ENCODE measurements at regions not wholly inside any gene's neighbourhood (a gene's known extent, or its start where the extent isn't known, plus 50 kb on each side); places are given as distances from the start of the nearest gene placed in this dataset.

DNA sequence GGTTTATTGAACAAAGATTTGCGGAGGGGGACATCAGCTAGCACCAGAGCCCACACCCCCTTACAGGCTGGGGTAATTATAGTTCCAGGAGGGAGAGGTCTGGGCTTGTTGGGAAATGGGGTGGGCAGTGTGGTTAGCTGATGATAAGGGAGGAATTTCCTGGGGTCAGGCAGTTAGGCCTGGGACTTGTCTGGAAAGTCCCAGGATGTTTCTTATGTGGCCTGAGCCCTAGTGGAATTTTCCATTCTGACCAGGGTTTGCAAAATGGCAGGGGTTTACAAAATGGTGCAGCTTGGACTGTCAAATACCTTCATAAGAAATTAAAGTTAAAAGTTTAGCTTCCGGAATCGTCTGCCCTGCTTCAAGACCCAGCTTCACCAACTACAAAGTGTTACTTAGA, 199.1 kb downstream of the FBXO15 start:
- intact Hi-C loops (cut with micrococcal nuclease; ENCODE audit: unreplicated experiment) = no loop called here
- POLR2A ChIA-PET (ENCODE audit: low non-redundant PET) = no interaction called here
- Histone ChIP-seq H3K27ac (ENCODE audit: low read depth, low read length, poor library complexity, severe bottlenecking) (no peak overlapping the region), H3K36me3 (ENCODE audit: insufficient read depth, low read length, poor library complexity, severe bottlenecking) (no peaks in the 10 kb centered on the region), H3K4me1 (ENCODE audit: insufficient read depth, low read length, poor library complexity, severe bottlenecking) (no peaks in the 10 kb centered on the region), H3K9me3 (ENCODE audit: low read depth, low read length, poor library complexity, severe bottlenecking) (no peaks in the 10 kb centered on the region), H3K27me3 (replicated peaks; ENCODE audit: insufficient read depth, low read depth, low read length, poor library complexity) (no peaks in the 10 kb centered on the region), H3K4me3 (ENCODE audit: low read depth, low read length, poor library complexity, severe bottlenecking) (no peak overlapping the region)
- BruUV-seq (replicated peaks) = no TSS peak
- TF ChIP-seq EZH2 (IDR thresholded peaks at IDR 0.05; ENCODE audit: borderline replicate concordance, low read depth, low read length, poor library complexity, severe bottlenecking) = no peak
- TF ChIP-seq, protein P1, sequence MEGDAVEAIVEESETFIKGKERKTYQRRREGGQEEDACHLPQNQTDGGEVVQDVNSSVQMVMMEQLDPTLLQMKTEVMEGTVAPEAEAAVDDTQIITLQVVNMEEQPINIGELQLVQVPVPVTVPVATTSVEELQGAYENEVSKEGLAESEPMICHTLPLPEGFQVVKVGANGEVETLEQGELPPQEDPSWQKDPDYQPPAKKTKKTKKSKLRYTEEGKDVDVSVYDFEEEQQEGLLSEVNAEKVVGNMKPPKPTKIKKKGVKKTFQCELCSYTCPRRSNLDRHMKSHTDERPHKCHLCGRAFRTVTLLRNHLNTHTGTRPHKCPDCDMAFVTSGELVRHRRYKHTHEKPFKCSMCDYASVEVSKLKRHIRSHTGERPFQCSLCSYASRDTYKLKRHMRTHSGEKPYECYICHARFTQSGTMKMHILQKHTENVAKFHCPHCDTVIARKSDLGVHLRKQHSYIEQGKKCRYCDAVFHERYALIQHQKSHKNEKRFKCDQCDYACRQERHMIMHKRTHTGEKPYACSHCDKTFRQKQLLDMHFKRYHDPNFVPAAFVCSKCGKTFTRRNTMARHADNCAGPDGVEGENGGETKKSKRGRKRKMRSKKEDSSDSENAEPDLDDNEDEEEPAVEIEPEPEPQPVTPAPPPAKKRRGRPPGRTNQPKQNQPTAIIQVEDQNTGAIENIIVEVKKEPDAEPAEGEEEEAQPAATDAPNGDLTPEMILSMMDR (conservative IDR thresholded peaks at IDR 0.05; ENCODE audit: low read depth, low read length) = no peak
- no peak for DNase-seq (ENCODE audit: low spot score)
- CTCF ChIA-PET = no interaction called here

DNA sequence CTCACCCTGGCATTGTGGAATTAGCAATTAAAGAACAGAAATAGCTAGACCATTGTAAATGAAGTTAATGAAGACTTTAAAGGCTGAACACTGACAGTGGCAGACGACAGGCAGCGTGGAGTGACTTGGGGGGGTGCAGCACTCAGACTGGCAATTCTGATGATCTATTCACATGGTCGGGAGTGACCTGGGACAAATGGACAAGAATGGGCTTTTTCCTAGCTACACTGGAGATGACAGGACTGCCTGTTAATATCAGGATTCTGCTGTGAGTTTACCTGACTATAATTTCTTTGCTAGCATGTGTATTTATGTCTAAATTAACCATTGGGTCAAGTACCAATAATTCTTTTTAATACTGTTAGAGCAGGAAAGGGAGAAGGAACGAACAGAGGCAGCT, 199.6 kb downstream of the FBXO15 start:
- ChIA-PET POLR2A (ENCODE audit: low non-redundant PET) (no interaction called here), CTCF (no interaction called here)
- BruUV-seq (replicated peaks) = no TSS peak
- Histone ChIP-seq H3K27me3 (replicated peaks; ENCODE audit: insufficient read depth, low read depth, low read length, poor library complexity) (no peaks in the 10 kb centered on the region), H3K36me3 (ENCODE audit: insufficient read depth, low read length, poor library complexity, severe bottlenecking) (no peaks in the 10 kb centered on the region), H3K4me1 (ENCODE audit: insufficient read depth, low read length, poor library complexity, severe bottlenecking) (no peaks in the 10 kb centered on the region), H3K27ac (ENCODE audit: low read depth, low read length, poor library complexity, severe bottlenecking) (no peak overlapping the region), H3K4me3 (ENCODE audit: low read depth, low read length, poor library complexity, severe bottlenecking) (no peak overlapping the region), H3K9me3 (ENCODE audit: low read depth, low read length, poor library complexity, severe bottlenecking) (no peaks in the 10 kb centered on the region)
- TF ChIP-seq EZH2 (IDR thresholded peaks at IDR 0.05; ENCODE audit: borderline replicate concordance, low read depth, low read length, poor library complexity, severe bottlenecking) = no peak
- TF ChIP-seq, protein P1 (conservative IDR thresholded peaks at IDR 0.05; ENCODE audit: low read depth, low read length) = no peak
- intact Hi-C loops (cut with micrococcal nuclease; ENCODE audit: unreplicated experiment) = no loop called here
- DNase-seq (ENCODE audit: low spot score) = no peak

DNA sequence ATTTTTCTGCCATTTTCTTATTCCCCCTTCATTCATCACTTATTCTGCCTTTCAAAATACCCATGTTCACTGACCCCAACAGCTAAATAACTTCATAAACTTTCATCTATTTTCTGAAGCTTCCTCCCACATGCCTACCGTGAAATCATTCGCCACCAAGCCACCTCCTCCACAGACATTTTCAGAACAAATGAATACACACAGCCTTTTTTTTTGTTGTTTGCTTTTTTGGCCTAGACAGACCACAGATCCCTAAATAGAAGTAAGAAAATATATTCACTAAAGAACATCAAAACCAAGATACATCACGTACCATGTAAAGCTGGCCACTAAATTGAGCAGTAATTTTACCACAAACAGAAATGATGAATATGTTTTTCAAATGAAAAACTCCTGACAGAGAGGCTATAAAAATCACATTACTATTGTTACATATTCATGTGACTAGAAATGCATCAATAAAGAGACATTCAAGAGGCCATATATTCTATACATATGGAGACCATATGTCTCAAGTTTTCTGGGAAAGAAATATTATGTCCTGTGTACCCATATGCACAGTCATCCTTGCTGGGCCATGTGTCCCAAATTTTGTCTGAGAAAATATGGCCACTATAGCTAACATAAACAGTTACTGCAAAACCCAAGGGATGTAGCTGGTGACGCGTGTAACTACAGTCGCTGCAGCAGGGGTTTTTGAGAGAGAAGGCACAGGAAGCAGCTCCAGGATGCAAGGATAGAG, 200.3 kb downstream of the FBXO15 start:
- Histone ChIP-seq H3K36me3 (ENCODE audit: insufficient read depth, low read length, poor library complexity, severe bottlenecking) (no peaks in the 10 kb centered on the region), H3K27ac (ENCODE audit: low read depth, low read length, poor library complexity, severe bottlenecking) (no peak overlapping the region), H3K27me3 (replicated peaks; ENCODE audit: insufficient read depth, low read depth, low read length, poor library complexity) (no peaks in the 10 kb centered on the region), H3K4me3 (ENCODE audit: low read depth, low read length, poor library complexity, severe bottlenecking) (no peak overlapping the region), H3K9me3 (ENCODE audit: low read depth, low read length, poor library complexity, severe bottlenecking) (no peaks in the 10 kb centered on the region), H3K4me1 (ENCODE audit: insufficient read depth, low read length, poor library complexity, severe bottlenecking) (no peaks in the 10 kb centered on the region)
- DNase-seq (ENCODE audit: low spot score) = no peak
- ChIA-PET CTCF (no interaction called here), POLR2A (ENCODE audit: low non-redundant PET) (no interaction called here)
- intact Hi-C loops (cut with micrococcal nuclease; ENCODE audit: unreplicated experiment) = no loop called here
- BruUV-seq (replicated peaks) = no TSS peak
- TF ChIP-seq EZH2 (IDR thresholded peaks at IDR 0.05; ENCODE audit: borderline replicate concordance, low read depth, low read length, poor library complexity, severe bottlenecking) = no peak
- TF ChIP-seq, protein P1 (conservative IDR thresholded peaks at IDR 0.05; ENCODE audit: low read depth, low read length) = no peak

Measured in A673 (cell line).